Activated gamma-delta T cell treated with anti-CD3 and anti-CD28 coated beads, Interleukin-2, amount 50 U/mL, for 16 hours (primary cell): ENCODE measurements at regions not wholly inside any gene's neighbourhood (a gene's known extent, or its start where the extent isn't known, plus 50 kb on each side); places are given as distances from the start of the nearest gene placed in this dataset.
"Not testable (repeated sequence)": the region's sequence is repeated elsewhere in the genome, so short reads cannot be mapped to it uniquely, and the experiment has no call there.

Experiments used
- DNase-seq: peaks from one replicate; pipeline ENCODE4 v3.0.0-alpha.2; 2020; ENCODE audit warnings: low read depth

DNA sequence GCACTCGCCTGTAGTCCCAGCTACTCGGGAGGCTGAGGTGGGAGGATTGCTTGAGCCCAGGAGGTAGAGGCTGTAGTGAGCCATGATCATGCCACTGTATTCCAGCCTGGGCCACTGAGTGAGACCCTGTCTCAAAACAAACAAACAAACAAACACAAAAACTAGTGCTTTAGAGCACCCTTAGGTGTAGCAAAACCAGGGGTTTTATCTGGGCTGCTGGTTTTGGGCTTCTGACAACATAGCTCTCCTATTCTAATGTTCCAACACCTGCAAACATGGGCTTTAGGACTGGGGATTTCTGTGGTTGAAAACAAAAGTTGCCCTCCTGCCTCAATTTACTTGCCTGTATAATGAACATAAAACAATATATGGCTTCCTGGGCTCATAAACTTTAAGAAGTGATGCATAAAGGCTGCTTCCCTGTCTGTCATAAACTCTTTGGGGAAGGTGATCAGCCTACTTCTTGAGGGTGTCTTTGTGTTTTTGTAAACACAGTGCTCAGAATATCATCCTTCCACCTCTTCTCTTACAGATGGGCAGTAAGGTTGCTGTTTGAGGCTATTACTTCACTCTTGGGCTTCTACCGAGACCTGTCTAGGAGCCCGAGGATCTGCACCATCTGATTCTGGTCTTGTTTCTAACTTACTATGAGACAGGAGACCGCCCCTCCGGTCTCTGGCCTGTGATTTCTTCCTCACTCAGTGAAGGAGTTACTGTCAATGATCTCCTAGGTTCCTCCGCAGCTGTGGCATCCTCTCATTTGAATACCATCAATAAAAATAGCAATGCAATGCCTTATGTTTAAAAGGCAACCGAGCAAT lies 246.5 kb downstream of the MYCN start:
- DNase-seq = no peak

DNA sequence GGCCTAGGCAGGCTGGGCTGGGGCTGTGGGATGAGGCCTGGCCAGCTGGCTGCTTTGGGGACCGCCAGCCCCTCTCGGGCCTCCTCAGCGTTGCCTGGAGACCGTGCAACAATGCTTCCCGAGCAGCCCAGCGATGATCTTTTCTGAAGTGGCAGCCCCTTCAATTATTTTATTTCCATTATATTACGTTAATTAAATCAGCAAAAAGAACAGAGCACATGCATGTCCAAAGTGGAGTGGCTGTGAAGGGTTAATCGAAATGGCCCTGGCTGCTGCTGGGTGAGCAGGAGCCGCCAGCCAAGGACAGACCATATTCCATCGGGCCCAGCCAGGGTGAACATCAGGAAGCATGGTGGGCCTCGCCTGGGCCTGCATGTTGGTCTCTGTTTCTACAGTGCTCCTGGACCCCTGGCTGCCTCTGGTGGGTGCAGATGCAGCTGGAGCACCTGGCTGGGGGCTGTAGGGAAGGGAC lies 245.5 kb downstream of the MYCN start:
- DNase-seq = no peak

DNA sequence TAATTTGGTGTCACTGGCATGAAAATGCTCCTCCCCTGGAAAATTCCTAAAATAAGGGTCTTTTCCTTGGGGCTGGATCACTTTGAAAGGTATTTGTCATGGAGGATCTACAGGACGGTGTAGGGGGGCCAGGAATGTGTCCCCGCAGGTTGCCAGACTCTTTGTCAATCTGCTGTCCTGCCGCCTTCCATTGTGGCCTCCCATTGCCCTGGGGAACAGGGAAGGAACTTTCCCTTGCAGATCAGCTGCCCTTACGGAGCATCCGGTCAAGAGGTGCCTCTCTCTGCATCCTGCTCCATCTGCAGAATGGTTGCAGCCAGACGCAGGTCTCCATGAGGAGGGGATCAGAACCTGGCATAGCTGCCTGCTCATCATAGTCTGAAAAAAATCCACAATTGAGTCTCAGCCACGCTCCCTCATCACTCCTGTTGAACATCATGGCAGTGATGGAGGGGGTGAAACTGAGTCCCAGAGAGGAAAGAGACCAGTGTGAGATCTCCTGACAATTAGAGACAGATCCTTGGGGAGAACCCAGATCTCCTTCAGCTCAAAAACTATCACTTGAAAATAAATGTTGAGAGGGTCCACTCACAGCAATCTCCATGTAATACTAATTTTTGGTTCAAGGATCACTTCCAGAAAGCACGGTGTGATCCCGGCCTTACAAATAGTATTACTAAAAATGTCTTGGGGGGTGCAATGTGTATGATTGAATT lies 244.8 kb downstream of the MYCN start:
- no peak for DNase-seq

DNA sequence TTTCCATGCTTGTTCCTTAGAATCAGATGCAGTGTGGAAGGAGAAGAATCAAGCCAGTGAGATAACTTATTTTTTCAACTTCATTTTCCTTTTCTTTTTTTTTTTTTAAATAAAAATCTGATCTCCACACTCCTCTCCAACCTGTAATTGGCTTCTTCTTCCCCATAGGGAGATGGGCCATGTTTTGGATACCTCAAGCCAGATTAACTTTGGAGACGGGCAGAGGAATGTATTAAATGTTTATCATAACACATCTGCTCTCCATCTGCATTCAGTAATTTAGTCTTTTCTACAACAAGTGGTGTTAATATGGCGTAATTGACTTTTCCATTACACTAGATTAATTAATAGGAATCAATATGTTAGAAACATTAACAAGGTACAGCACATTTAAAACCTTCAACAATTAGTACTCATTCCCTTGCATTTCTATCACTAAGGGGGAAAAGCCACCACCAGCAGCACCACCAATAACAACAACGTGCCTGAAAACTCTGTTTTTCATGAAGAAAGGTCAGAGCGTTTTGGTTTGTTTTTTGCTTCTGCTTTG lies 244.1 kb downstream of the MYCN start:
- no peak for DNase-seq

DNA sequence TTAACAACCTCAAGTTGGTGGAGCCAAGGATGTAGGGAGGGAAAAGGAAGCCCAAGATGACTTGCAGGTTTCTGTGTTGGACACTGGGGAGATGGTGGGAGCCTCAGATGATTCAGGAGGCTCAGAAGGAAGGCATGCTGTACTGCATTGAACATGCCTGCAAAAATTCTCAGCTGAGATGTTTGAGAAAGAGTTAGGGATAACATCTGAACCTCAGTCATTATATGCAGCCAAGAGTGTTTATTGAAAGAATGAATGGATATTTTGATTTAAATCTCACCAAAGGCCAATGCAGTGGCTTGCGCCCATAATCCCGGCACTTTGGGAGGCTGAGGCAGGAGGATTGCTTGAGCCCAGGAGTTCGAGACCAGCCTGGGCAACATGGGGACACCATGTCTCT lies 243.0 kb downstream of the MYCN start:
- no peak for DNase-seq

DNA sequence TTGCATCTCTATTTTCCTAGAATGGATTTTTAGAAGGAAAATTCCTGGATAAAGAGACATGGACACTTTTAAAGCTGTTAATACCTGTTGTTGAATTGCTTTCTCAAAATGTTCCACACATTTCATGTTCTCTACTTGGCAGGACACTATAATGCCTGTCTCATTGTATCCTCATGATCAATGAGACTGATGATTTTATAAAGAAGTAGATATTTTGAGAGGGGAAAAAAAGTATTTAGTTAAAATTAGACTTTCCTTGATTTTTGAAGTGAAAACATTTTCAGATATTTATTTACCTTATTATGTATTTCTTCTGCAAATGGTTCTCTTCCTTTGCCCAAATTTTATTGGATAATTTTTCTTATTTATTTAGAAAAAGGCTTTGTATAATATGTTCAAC lies 242.5 kb downstream of the MYCN start:
- no peak for DNase-seq

DNA sequence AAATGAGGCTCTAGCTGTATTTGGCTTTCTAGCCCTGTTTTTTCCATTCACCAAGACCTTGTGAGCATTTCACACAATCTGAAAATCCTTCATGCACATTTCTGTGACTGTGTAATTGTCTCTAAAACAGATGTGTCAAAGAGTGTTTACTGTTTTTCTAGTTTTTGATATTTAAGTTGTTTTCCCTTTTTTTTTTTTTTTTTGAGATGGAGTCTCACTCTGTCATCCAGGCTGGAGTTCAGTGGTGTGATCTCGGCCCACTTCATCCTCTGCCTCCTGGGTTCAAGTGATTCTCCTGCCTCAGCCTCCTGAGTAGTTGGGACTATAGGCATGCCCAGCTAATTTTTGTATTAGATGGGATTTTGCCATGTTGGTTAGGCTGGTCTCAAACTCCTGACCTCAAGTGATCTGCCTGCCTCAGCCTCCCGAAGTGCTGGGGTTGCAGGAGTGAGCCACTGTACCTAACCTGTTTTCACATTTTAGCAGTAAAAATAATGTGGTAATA lies 242.0 kb downstream of the MYCN start:
- DNase-seq = not testable (repeated sequence)

DNA sequence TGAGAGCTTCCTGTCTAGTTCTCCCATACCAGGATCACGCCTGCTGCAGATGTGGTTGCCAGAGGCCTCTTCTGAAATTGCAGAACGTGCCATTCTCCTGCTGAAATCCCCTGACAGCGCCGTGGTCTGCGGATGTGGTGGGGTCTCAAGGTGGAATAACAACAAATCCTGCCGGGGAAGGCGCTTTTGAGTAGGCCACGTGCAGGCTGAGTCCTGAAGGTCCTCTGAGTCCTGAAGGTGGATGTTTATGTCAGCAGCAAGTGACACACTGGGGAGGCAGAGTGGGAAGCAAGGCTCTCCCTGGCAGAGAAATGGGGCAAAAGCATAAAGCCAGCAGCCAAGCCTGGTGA lies 241.4 kb downstream of the MYCN start:
- DNase-seq = no peak

DNA sequence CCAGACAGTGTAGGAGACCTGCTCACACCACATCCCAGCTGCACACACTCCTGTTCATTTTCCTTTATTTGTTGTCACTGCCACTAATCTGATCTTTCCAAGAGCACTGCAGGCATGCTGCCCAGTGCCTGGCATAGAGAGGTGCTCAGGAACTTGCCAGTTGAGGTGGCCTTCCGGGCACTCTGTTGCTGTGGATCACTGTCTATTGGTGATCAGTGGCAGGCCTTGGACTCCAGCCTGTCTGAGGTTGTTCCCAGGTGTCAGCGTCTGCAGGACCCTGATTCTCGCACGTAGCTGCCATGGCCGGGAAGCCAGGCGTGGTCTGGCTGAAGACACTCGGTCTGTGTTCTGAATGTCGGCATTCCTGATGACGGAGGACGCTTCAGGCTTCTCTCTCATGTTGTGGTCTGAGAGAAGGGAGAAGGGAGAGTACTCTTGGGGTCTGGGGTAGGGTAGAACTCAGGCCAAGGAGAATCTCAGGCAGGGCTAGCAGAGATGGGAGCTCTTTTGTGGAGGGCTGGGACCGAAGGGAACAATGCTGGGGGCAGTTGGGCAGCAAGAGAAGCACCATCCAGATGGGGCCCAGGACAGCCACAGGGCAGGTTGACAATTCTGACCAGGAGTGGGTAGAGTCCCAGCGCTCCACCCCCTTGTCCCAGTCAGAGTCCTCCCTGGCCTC lies 240.9 kb downstream of the MYCN start:
- DNase-seq = no peak

DNA sequence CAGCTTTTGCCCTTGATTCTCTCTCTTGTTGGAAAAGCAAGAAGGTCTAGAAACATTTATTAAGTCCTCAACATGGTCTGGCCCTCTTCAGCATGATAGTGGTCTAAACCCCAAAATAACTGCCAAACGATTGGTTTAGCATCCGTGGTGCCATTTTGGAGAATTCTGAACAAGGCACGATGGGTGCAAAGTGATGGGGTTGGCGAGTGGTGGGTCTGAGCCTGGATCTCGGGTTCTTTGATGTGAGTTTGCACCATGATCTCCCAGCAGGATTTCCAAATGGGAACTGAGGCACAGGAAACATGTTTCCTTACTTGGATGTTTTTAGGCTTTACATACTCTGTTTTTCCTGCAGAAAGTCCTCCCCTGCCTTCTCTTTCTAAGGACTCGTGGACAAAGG lies 240.3 kb downstream of the MYCN start:
- DNase-seq = no peak

DNA sequence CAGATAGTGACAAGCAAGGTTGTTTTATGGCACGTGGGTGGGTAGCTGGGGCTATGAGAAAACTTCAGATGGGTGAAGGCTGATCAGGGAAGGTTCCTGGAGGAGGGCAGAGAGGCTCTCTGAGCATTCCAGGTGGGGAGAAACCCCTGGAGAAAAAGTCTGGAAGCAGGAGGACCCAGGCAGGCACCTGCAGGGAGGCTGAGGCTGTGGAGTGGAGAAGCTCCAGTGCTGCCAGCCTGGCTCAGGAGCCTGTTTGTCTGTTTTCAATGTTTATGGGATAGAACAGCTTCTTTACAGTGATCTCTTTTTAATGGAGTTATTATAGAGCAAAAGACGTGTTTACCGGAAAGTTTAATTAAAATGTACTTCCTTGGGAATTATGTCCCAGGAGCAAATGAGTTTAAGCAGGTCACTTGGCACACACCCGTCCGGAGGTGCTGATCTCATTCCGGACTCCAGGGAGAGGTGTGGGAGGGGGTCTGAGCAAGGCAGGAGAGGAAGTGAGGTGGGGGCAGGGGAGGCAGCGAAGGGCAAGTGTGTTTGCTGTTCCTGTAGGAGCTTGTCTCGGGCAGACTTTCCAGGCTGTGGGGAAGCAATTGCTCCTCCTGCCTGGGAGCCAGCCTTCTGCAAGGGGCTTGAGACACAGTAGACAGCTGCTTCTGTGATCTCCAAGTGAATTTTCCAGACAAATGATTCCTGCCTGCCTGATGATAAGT lies 239.5 kb downstream of the MYCN start:
- no peak for DNase-seq

DNA sequence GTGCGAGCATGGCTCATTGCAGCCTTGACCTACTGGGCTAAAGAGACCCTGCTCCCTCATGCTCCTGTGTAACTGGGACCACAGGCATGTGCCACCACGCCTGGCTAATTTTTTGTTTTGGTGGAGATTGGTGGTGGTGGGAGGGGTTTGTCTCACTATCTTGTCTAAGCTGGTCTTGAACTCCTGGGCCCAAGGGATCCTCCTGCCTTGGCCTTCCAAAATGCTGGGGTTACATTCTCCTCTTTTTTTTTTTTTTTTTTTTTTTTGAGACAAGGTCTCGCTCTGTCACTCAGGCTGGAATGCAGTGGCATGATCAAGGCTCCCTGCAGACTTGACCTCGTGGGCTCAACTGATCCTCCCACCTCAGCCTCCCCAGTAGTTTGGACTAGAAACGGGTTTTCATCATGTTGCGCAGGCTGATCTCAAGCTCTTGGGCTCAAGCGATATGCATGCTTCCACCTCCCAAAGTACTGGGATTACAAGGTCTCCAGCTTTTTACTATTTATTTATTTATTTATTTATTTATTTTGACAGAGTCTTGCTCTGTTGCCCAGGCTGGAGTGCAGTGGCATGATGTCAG lies 238.3 kb downstream of the MYCN start:
- DNase-seq = no peak

DNA sequence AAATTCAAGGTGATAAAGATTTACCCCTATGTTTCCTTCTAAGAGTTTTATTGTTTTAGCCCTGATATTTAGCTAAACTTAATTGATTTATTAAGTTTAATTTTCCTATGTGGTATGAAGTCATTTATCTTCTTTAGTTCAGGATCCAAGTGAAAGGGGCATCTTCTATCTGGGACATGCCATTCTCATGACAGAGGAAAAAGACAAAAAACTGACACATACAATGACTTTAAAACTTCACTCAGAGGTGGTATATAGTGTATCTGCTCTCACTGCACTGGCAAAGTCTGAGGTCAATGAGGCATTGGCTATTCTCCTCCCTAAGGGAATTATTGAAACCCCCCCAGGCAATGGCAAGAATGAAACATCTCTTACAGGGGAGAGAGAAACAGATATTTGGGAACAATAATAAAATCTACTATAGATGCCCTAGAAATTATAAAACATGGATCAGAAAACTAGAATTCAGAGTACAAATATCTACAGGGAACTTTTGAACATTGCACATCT lies 237.4 kb downstream of the MYCN start:
- DNase-seq = no peak

DNA sequence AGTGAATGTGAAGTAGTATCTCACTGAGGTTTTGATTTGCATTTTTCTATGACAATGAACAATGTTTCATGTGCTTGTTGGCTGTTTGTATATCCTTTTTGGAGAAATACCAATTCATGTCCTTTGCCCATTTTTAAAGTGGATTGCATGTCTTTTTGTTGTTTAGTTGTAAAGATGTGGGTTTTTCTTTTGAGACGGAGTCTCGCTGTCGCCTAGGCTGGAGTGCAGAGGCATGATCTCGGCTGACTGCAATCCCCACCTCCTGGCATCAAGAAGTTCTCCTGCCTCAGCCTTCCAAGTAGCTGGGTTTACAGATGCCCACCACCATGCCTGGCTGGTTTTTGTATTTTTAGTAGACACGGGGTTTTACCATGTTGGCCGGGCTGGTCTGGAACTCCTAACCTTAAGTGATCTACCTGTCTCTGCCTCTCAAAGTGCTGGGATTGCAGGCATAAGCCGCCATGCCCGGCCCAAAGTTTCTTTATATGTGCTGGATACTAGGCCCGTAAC lies 236.7 kb downstream of the MYCN start:
- no peak for DNase-seq

DNA sequence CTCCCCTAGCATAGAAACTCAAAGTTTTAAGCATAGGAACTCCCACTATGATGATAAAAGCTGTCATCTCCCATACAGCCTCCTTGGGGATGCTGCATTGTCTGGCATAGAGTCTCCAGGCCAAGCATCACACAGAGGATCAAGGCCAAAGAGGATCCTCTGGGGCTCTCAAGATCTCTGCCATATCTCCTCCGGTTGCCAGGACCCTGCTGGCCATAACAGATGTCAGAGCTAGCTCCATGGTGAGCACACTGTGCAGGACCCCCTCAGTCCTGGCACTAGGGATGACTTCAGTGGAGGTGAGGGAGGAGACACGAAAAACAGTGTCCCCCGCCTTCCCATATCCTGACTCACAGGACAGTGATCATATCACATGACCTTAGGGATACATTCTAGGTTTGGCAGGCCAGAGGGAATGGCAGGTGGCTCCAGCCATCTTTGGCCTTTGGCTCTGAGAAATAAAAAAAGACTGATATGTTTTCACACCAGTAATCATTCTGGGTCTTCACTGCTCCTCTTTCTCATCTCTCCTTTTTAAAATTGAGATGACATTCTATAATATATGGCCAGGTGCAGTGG lies 235.0 kb downstream of the MYCN start:
- no peak for DNase-seq

DNA sequence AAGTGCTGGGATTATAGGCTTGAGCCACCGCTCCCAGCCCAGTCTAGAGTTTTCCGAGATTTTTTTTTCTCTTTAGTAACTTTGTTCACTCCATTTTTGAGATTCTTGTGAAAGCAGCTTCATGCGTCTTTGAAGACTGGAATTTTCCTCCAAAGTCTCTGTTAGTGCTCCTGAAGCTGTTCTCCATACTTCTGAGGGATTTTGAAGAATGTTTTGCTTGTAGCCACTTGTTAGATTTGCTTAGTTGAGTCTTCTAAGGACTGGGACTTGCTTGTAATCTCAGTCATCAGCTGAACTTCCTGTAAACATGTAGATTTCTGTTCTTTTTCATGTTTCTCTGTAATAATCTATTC lies 234.3 kb downstream of the MYCN start:
- DNase-seq = no peak

DNA sequence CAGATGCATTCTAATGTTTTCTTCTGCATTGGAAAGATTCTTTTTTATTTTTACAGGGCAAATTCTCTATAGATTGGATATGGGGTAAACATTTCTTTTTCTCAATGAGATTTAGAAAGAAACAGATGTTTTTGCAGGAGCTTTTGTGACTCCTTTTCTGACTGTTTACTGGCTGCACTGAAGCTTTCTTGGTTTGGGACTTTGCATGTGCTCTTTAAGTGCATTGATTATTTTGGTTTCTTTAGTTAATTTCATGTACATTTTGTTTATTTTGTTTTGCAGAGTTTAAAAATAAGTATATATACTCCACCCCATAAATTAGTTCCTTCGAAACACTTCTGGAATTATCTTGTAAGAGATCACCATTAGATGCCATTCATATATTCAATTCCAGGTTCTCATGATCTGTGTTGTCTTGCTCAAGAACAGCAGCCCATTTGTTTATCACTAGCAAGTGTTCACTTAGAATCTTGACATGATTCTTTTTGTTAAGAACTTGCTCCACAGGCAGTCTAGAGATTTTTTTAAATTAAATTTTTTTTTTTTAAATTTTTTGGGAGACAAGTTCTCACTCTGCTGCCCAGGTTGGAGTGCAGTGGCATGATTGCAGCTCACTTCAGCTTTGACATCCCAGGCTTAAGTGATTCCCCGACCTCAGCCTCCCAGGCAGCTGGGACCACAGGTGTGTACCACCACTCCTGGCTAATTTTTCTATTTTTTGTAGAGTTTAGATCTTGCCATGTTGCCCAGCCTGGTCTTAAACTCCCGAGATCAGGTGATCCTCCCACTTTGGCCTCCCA lies 233.7 kb downstream of the MYCN start:
- DNase-seq = no peak

DNA sequence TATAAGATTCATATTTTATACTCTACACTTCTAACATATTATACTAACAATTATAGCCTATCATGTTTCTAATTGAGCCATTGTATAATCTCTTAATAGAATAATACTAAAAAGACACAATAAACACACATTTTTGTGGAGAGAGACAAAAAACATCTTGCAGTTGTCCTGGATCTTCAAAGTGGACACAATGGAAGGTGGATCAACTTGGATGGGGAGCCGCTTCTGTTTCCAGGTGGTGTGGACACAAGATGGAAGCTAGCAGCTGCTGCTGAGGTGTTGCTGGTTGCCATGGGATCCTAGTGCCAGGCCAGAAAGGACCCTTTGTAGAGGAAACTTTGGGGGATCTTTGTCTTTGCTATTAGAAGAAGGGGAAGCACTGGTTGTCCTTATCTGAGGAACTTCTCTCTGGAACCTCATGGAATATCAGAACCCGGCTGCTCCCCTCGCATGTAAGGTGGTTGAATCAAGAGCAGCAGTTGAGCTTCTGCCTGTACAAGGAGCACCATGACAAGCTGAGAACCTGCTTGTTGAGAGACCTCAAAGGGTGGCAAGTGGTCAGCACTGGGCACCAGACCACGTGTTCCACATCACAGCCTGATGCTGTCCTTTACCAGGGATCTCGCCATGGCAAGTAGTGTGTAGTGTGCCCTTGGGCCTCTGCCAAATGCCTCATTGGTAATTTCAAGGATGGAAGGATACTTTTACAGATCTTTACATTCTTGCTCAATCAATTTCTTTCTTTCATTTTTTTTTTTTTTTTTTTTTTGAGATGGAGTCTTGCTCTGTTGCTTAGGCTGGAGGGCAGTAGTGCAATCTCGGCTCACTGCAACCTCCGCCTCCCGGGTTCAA lies 232.2 kb downstream of the MYCN start:
- no peak for DNase-seq

DNA sequence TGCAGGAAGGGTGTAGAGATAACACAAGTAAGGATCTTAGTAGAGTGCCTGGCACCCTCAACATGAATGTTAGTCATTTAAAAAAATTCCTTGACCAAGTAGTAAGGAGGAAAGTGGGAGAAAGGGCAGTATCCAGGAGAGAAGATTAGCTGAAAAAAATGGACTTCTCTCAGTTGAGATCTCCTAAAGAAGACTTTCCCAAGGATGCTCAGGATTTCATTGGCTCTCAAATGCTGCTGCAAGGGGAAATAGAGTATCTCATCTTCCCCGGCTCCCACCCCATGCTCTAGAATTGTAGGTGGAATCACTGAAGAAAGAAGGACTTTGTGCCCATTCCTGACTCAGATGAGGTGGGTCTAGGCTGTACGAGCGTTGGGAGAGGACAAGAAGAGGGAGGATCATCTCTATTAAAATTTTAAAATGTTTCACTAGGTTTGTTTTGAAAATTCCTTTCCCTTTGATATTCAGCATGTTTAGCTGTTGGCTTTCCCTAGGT lies 231.1 kb downstream of the MYCN start:
- DNase-seq = no peak
